ENCODE measurements at regions not wholly inside any gene's neighbourhood (a gene's known extent, or its start where the extent isn't known, plus 50 kb on each side); places are given as distances from the start of the nearest gene placed in this dataset.

GRCh38 chr1:5667513-5668325, 324.5 kb downstream of the NPHP4 start:
- DNase-seq (ENCODE audit: low spot score) = peak; percentile 39
- H3K27me3 ChIP-seq (replicated peaks; ENCODE audit: insufficient read depth) = no peaks in the 10 kb centered on the region
- no peaks in the 10 kb centered on the region for H3K4me1 ChIP-seq (replicated peaks)
- intact Hi-C loops (cut with DNase I) = no loop called here
- no peak for TF ChIP-seq POLR2A (IDR thresholded peaks at IDR 0.05)
- no peak for TF ChIP-seq CTCF (IDR thresholded peaks at IDR 0.05)
- no peak for TF ChIP-seq POLR2AphosphoS5 (IDR thresholded peaks at IDR 0.05)
- no peaks in the 10 kb centered on the region for H3K36me3 ChIP-seq
- H3K4me3 ChIP-seq = no peak overlapping the region
- H3K27ac ChIP-seq = no peak overlapping the region
- WGBS = 41% methylated on average over 34 of the region's 34 CpGs
- no peaks in the 10 kb centered on the region for H3K9me3 ChIP-seq

- H3K9me3 ChIP-seq = no peaks in the 10 kb centered on the region
- no peak overlapping the region for H3K4me3 ChIP-seq
- no peaks in the 10 kb centered on the region for H3K4me1 ChIP-seq (replicated peaks)
- 80% methylated on average over 10 of the region's 10 CpGs for WGBS
- no peak overlapping the region for H3K27ac ChIP-seq
- intact Hi-C loops (cut with DNase I) = no loop called here
- no peak for TF ChIP-seq CTCF (IDR thresholded peaks at IDR 0.05)
- TF ChIP-seq POLR2A (IDR thresholded peaks at IDR 0.05) = no peak
- no peaks in the 10 kb centered on the region for H3K36me3 ChIP-seq
- no peaks in the 10 kb centered on the region for H3K27me3 ChIP-seq (replicated peaks; ENCODE audit: insufficient read depth)
- no peak for DNase-seq (ENCODE audit: low spot score)
These were observed 327.0 kb downstream of the NPHP4 start for GRCh38 chr1:5664906-5665875.

- DNase-seq (ENCODE audit: low spot score) = no peak
- intact Hi-C loops (cut with DNase I) = no loop called here
- 81% methylated on average over 9 of the region's 9 CpGs for WGBS
These were observed 328.0 kb downstream of the NPHP4 start for GRCh38 chr1:5664081-5664768.

DNA sequence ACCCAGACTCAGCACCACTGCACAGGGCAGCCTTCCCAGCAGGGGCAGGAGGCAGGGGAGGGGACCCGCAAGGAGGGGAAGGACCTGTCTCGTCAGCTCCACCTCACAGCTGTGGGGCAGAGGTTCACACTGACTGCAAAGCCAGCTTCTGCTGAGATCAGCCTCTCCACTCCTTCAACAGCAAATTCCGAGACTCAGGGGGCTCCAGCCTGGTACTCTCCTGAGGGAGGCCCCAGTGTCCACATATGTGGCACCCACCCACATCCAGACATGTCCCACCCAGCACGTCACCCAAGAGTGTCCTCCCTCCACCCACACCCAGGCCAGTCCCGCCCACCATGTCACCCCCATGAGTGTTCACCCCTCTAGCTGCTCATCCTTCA, 329.5 kb downstream of the NPHP4 start:
- Histone ChIP-seq H3K4me3 (no peak overlapping the region), H3K9me3 (no peaks in the 10 kb centered on the region), H3K27ac (no peak overlapping the region), H3K27me3 (replicated peaks; ENCODE audit: insufficient read depth) (no peaks in the 10 kb centered on the region), H3K4me1 (replicated peaks) (no peaks in the 10 kb centered on the region), H3K36me3 (no peaks in the 10 kb centered on the region)
- intact Hi-C loops (cut with DNase I) = no loop called here
- 85% methylated on average over 5 of the region's 5 CpGs for WGBS
- TF ChIP-seq POLR2AphosphoS5 (IDR thresholded peaks at IDR 0.05) = no peak
- TF ChIP-seq CTCF (IDR thresholded peaks at IDR 0.05) = no peak
- no peak for TF ChIP-seq POLR2A (IDR thresholded peaks at IDR 0.05)
- DNase-seq (ENCODE audit: low spot score) = no peak

More at GRCh38 chr1:5664081-5664768, 328.0 kb downstream of the NPHP4 start:
- Histone ChIP-seq H3K4me1 (replicated peaks) (no peaks in the 10 kb centered on the region), H3K27me3 (replicated peaks; ENCODE audit: insufficient read depth) (no peaks in the 10 kb centered on the region), H3K27ac (no peak overlapping the region), H3K9me3 (no peaks in the 10 kb centered on the region), H3K36me3 (no peaks in the 10 kb centered on the region), H3K4me3 (no peak overlapping the region)
- TF ChIP-seq CTCF (IDR thresholded peaks at IDR 0.05) = no peak
- no peak for TF ChIP-seq POLR2A (IDR thresholded peaks at IDR 0.05)
- TF ChIP-seq POLR2AphosphoS5 (IDR thresholded peaks at IDR 0.05) = no peak

Data from prostate gland (tissue), 2 donors.